NCI-H1694 treated with DMSO at 0.1 percent for 48 hours (cell line): ENCODE measurements at regions not wholly inside any gene's neighbourhood (a gene's known extent, or its start where the extent isn't known, plus 50 kb on each side); places are given as distances from the start of the nearest gene placed in this dataset.
A peak's percentile ranks its signal among the peaks of the same experiment; 100 is the strongest.
"Not testable (repeated sequence)": the region's sequence is repeated elsewhere in the genome, so short reads cannot be mapped to it uniquely, and the experiment has no call there.

Experiments used
- DNase-seq: peaks from one replicate; lab custom pipeline; 2025; lab: John Stamatoyannopoulos, UW

GRCh38 chr10:34907743-34908430 is 92.8 kb upstream of the PARD3 start:
- no peak for DNase-seq

- peak; percentile 46 for DNase-seq
Measured at GRCh38 chr10:34906067-34906965, 91.2 kb upstream of the PARD3 start.

DNA sequence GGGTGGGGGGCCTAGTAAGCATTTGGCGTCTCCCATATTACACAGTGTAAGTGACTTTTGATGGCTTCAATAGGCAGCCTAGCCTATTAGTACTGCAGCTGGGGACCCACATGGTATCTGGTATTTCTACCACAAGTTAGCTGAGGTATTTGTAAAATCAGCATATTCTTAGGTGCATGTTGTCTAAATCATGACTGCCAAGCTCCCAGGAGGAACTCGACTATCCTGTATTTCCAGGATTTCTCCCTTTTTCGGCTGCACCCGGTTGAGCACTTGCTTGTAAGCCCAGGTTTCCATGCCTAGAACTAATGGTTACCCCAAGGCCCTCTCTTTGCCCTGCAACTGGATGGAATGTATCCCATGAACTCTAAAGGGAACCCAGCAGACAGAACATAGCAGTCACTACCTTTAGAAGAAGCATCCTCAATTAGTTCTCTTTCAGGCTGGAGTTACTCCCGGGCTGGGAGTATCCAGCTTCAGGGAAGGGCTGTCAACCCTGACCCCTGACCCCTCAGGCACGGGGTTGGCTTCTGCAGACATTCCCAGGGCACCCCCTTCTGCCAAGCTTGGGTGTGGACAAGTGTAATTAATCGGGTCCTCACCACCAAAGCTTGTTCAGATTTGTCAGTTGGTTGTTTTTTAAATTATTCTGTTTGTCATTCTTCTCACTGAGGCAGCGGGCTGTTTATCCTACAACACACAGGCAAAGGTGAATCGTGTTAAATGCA is 90.3 kb upstream of the PARD3 start:
- DNase-seq = no peak

- no peak for DNase-seq
Measured at GRCh38 chr10:34904191-34904590, 89.1 kb upstream of the PARD3 start.

DNA sequence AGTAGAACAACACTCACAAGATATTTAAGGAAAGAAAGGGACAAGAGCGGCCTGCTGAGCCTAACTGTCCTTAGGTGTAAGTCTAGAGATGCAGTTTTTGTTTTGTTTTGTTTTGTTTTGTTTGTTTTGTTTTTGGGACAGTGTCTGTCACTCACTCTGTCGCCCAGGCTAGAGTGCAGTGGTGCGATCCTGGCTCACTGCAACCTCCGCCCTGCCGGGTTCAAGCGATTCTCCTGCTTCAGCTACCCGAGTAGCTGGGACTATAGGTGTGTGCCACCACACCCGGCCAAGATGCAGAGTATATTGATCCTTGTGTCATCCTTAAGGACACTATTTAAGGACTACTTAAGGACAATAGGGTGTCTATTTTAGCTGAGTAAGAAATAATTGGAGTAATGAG is 84.1 kb upstream of the PARD3 start:
- DNase-seq = no peak

DNA sequence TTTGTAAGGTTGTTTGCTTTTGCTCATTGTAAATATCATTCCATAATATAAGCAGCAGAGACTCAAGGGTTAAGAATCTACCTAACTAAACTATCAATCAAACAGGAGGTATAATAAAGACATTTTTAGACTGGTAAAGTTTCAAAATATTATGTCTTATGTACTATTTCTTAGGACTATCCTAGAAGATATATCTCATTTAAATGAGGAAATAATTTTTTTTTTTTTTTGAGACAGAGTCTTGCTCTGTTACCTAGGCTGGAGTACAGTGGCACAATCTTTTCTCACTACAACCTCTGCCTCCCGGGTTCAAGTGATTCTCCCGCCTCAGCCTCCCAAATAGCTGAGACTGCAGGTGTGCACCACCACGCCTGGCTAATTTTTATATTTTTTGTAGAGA is 80.9 kb upstream of the PARD3 start:
- DNase-seq = no peak

DNA sequence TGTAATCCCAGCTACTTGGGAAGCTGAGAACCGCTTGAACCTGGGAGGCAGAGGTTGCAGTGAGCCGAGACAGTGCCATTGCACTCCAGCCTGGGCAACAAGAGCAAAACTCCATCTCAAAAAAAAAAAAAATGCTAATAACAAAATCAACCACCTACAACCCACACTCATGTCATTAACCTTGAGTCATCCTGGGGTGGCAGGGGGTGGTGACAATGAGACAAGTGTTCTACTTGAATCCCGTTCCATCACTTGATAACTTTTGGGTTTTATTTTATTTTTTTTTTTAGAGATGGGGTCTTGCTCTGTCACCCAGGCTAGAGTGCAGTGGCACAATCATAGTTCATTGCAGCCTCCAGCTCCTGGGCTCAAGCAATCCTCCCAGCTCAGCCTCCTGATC is 80.0 kb upstream of the PARD3 start:
- not testable (repeated sequence) for DNase-seq

DNA sequence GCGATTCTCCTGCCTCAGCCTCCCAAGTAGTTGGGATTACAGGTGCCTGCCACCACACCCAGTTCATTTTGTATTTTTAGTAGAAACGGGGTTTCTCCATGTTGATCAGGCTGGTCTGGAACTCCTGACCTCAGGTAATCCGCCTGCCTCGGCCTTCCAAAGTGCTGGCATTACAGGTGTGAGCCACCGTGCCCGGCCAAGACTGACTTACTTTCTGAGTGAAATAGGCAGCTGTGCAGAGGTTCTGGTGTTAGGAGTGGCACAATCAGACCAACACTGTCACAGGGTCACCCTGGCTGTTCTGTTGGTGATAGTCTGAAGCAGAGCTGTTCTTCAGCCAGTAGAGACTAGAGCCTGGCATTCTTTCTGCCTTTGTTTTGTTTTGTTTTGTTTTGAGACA is 77.4 kb upstream of the PARD3 start:
- not testable (repeated sequence) for DNase-seq

- DNase-seq = no peak
Measured at GRCh38 chr10:34890939-34891338, 75.8 kb upstream of the PARD3 start.

- DNase-seq = no peak
Measured at GRCh38 chr10:34889004-34889869, 74.1 kb upstream of the PARD3 start.

GRCh38 chr10:34886906-34887642 is 72.0 kb upstream of the PARD3 start:
- DNase-seq = no peak

DNA sequence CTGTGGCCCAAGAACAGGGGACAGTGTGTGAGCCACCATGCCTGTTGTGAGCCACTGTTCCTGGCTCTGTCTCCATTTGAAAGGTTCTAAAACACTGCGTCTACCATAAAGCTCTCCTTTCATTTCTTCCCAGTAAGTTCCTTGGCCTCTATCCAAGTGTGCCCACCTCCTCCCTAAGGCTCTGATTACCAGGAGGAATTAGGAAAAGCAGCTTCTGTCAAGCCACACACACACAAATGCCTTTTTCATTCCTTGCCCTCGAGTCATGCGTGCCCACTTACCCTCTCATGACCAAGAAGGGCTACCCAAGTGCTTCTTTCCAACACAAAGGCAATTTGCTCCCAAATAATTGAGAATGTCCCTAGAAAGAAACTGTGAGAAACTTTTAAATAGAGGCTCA is 70.8 kb upstream of the PARD3 start:
- DNase-seq = no peak

DNA sequence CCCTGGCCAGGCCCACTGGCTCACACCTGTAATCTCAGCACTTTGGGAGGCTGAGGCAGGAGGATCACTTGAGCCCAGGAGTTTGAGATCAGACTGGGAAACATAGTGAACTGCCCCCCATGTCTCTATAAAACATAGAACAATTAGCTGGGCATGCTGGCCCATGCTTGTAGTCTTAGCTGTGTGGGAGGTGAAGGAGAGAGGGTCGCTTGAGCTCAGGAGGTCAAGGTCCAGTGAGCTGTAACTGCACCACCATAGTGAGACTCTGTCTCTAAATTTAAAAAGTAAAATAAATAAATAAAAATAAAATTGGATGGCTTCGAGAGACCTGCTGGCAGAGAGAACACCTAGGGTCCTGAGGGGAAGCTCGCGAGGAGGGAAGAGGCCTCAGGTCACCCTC is 69.9 kb upstream of the PARD3 start:
- no peak for DNase-seq

DNA sequence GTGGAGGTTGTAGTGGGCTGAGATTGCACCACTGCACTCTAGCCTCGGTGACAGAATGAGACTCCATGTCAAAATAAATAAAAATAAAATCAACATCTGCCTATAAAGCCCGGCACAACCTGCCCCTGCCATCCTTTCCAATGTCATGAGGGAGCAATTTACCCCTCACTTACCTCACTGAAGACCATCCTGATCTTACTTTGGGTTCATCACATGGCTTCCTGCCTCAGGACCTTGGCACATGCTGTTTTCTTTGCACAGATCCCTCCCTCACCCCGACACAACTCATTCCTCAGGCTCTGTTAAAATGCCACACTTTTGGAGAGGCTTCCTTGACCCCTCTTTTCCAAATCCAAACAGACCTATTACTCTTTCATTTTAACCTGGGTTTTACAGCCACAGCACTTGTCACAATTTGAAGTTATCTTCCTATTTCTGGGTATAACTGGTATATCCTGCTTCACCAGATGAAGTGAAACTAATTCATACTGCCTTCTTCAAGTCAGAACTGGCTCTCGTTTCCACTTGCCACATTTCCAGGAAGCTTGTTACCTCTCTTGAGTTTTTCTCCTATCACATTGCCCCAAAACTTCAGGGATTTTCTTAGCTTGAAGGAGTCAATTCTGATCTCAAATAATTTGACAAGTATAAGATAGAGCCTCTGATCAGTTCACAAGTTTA is 69.3 kb upstream of the PARD3 start:
- DNase-seq = no peak

- DNase-seq = no peak
Measured at GRCh38 chr10:34880817-34881216, 65.7 kb upstream of the PARD3 start.

DNA sequence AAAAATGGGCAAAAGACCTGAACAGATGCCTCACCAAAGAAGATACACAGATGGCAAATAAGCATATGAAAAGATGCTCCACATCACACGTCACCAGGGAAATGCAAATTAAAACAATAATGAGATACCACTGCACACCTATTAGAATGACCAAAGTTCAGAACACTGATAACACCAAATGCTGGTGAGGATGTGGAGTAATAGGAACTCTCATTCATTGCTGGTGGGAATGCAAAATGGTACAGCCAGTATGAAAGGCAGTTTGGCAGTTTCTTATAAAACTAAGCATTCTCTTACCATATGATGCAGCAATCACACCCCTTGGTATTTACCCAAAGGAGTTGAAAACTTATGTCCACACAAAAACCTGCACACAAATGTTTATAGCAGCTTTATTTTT is 63.6 kb upstream of the PARD3 start:
- not testable (repeated sequence) for DNase-seq

DNA sequence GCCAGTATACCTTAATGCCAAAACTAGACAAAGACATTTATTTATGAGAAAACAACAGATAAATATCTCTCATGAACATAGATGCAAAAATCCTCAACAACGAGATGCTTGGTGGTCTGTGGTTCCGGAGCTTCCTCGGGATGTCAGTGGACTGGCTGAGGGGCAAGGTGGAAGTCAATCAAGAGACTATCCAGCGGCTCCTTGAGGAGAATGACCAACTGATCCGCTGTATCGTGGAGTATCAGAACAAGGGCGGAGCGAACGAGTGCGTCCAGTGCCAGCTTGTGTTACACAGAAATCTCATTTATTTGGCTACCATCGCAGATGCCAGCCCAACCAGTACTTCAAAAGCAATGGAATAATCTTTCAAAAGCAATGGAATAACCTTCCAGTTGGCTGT is 60.0 kb upstream of the PARD3 start:
- DNase-seq = no peak

DNA sequence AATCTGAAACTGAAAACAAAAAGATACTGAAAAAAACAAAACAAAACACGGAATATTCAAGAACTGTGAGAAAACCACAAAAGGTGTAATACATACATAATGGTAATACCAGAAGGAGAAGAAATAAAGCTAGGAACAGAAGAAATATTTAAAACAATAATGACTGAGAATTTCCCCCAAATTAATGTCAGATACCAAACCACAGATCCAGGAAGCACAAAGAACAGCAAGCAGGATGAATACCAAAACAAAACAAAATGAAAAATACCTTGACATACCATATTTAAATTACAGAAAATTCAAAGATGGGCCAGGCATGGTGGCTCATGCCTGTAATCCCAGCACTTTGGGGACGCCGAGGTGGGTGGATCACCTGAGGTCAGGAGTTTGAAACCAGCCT is 57.7 kb upstream of the PARD3 start:
- no peak for DNase-seq

GRCh38 chr10:34869135-34869836 is 54.2 kb upstream of the PARD3 start:
- no peak for DNase-seq

DNA sequence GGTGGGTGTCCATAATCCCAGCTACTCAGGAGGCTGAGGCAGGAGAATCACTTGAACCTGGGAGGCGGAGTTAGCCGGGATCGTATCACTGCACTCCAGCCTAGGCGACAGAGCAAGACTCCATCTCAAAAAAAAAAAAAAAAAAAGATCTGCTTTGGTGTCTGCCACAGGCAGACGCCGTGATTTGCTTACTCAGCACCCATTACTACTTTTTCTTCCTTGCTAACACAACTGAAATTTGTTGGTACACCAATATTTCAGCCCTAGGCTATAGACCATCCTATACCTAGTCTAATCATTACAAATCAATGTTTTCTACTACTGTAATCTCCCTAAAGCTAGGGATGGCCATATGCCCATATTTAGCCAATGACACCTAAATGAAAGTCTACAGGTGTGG is 53.5 kb upstream of the PARD3 start:
- DNase-seq = no peak
